BLaER1 (cell line): ENCODE measurements at regions not wholly inside any gene's neighbourhood (a gene's known extent, or its start where the extent isn't known, plus 50 kb on each side); places are given as distances from the start of the nearest gene placed in this dataset.
"Not testable (repeated sequence)": the region's sequence is repeated elsewhere in the genome, so short reads cannot be mapped to it uniquely, and the experiment has no call there.

Source experiments
- H3K27ac ChIP-seq: shearing (Covaris generic); formaldehyde crosslinking; 2 replicates; pipeline ENCODE4 v1.8.1; 2022
- H3K27me3 ChIP-seq: shearing (Covaris generic); formaldehyde crosslinking; 2 replicates; pipeline ENCODE4 v1.8.1; 2022
- H3K36me3 ChIP-seq: shearing (Covaris generic); formaldehyde crosslinking; 2 replicates; pipeline ENCODE4 v1.8.1; 2022
- H3K4me1 ChIP-seq: shearing (Covaris generic); formaldehyde crosslinking; 2 replicates; pipeline ENCODE4 v1.8.1; 2022
- H3K4me2 ChIP-seq: shearing (Covaris generic); formaldehyde crosslinking; 2 replicates; pipeline ENCODE4 v1.8.1; 2022
- H3K4me3 ChIP-seq: shearing (Covaris generic); formaldehyde crosslinking; 2 replicates; pipeline ENCODE4 v1.8.1; 2022
- H3K9ac ChIP-seq: shearing (Covaris generic); formaldehyde crosslinking; 2 replicates; pipeline ENCODE4 v1.8.1; 2022
- H3K9me3 ChIP-seq: shearing (Covaris generic); formaldehyde crosslinking; 2 replicates; pipeline ENCODE4 v1.8.1; 2022
- H4K20me1 ChIP-seq: shearing (Covaris generic); formaldehyde crosslinking; 2 replicates; pipeline ENCODE4 v1.8.1; 2022
- Cebpa-rat ChIP-seq: shearing (Covaris generic); IDR thresholded peaks from 2 replicates; pipeline ENCODE4 v1.8.1; 2022

DNA sequence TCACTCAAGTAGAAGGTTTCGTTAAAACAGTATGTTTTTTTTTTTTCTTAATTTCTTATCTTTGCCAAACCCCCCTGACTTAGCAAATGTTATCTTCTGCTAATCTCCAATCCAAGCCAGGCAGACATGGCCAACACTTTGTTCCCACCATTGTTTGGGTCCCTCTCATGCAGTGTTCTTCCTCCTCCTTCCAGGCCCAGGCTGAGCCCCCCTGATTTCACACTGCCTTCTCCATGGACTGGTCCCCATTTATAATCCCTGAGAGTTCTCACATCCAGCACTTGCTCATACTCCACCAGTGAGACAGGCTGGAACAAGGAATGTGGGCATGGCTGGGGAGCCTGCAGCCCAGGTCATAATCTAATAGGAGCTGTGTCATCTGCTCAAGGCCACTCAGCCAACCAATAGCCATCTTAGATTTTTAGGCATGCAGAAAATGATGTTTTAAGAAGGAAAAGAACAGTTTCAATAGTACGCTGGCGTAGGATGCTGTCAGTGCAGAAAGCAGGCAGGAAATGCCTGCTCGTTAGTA, 238.4 kb upstream of the CCDC196 start:
- no peak overlapping the region for H3K9ac ChIP-seq
- no peak overlapping the region for H3K4me3 ChIP-seq
- no peaks in the 10 kb centered on the region for H3K9me3 ChIP-seq
- H3K4me2 ChIP-seq, result no peak overlapping the region
- no peaks in the 10 kb centered on the region for H3K36me3 ChIP-seq
- no peaks in the 10 kb centered on the region for H3K4me1 ChIP-seq
- no peaks in the 10 kb centered on the region for H4K20me1 ChIP-seq
- no peaks in the 10 kb centered on the region for H3K27me3 ChIP-seq
- no peak overlapping the region for H3K27ac ChIP-seq
- TF ChIP-seq Cebpa-rat, result no peak

DNA sequence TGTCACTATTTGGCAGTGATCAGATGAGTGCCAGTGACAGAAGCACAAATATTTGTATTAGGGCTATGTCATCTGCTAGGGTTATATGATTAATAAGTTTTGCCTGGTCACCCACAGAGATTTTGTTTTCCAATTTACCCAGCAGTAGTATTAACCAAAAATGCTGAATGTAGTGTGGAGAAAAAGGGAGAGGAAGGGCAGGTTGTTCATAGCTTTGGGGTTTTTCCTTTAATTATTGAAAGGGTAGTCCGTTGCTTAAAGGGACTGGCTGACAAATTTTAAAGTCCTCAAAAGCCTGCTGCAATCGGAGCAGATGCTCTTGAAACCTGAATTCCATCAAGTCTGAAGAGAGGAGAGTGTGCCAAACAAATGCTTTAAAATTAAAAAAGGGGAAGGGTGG, 237.9 kb upstream of the CCDC196 start:
- no peak for TF ChIP-seq Cebpa-rat
- Histone ChIP-seq H3K9me3 (no peaks in the 10 kb centered on the region), H3K27ac (no peak overlapping the region), H3K27me3 (no peaks in the 10 kb centered on the region), H4K20me1 (no peaks in the 10 kb centered on the region), H3K4me1 (no peaks in the 10 kb centered on the region), H3K36me3 (no peaks in the 10 kb centered on the region), H3K4me3 (no peak overlapping the region), H3K9ac (no peak overlapping the region), H3K4me2 (no peak overlapping the region)

DNA sequence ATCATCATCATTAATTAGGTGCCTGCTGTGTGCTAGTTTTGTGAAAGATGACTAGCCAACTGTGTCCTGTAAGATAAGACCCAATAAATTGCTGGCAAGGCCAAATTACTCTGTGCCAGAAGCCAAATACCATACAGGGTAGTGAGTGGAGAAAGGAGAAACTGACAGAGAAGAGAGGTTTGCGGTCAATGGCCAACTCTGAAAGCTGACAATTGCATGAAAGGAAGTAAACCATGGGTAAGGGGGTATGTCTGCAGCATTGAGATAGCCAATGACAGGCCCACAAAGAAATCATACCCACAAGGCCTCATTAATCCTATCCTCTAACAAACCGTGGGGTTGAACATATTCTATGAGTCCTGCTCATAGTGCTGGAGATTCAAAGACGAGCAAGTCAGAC, 236.6 kb upstream of the CCDC196 start:
- Histone ChIP-seq H3K36me3 (no peaks in the 10 kb centered on the region), H3K9ac (no peak overlapping the region), H3K4me3 (no peak overlapping the region), H3K27me3 (no peaks in the 10 kb centered on the region), H3K4me1 (no peaks in the 10 kb centered on the region), H4K20me1 (no peaks in the 10 kb centered on the region), H3K27ac (no peak overlapping the region), H3K9me3 (no peaks in the 10 kb centered on the region), H3K4me2 (no peak overlapping the region)
- no peak for TF ChIP-seq Cebpa-rat

DNA sequence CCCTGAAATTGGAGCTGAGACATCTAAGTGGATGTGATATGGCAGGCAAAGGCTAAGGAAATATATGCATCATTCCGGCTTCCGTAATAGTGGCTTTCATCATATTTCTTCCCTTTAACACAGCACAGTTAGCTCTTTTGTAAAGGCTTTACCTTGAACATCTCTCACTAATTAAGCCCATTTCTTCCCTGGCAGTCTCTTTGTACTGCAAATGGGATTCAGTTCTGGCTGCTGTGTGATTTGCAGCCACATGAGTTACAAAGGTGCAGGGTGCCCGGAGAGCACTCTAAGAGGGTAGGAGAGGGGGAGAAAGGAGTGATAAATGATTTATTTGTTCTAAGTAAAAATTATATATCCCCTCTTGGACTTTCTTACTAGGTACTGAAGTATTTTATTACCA, 232.1 kb upstream of the CCDC196 start:
- Histone ChIP-seq H4K20me1 (no peaks in the 10 kb centered on the region), H3K27me3 (no peaks in the 10 kb centered on the region), H3K4me1 (no peaks in the 10 kb centered on the region), H3K27ac (no peak overlapping the region), H3K9me3 (no peaks in the 10 kb centered on the region), H3K4me2 (no peak overlapping the region), H3K36me3 (no peaks in the 10 kb centered on the region), H3K9ac (no peak overlapping the region), H3K4me3 (no peak overlapping the region)
- no peak for TF ChIP-seq Cebpa-rat

DNA sequence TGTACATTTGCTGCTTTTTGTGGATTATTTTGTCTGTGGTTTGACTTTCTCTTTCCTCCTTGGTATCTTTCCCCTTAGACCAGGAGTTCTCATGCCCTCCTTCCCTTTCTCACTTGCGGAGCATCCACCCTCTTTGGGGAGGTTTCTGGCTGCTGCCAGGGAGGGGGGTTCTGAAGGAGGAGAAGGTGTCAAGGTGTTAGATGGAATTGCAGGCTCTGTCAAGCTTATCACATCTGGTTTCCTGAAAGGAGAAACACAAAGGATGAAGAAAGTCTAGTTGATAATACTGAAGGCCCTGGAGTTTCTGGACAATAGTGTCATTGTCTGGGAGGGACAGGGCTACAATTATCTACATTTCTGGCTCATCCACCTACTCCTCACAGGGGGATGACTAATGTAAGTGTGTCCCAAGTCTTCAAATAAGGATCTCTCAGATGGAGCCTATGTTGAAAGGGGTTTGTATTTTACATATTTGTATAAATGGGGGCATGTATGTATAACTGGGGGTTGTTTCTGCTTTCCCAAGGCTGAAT, 217.3 kb upstream of the CCDC196 start:
- Histone ChIP-seq H3K36me3 (no peaks in the 10 kb centered on the region), H3K4me1 (0 out of 2 replicates have a peak, but pooled peaks cover 3% of the 10 kb centered on the region), H3K27me3 (no peaks in the 10 kb centered on the region), H3K9ac (no peak overlapping the region), H3K4me3 (no peak overlapping the region), H4K20me1 (no peaks in the 10 kb centered on the region), H3K9me3 (no peaks in the 10 kb centered on the region), H3K27ac (no peak overlapping the region), H3K4me2 (no peak overlapping the region)
- TF ChIP-seq Cebpa-rat, result no peak

DNA sequence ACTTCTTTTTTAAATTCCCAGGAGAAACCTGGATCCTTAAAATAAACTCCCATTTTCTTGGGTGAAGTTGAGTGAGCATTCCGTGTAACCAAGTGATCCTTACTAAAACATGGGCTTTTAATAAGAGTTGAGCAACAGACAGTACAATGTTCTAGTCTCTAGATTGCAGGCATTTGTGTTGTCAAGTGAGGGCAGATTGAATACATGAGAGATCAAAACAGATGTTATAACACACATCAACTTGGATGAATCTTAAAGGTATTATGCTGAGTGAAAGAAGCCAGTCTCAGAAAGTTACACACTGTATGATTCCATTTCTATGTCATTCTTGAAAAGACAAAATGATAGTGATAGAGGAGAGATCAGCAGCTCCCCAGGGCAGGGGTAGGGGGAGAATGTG, 213.9 kb upstream of the CCDC196 start:
- no peak overlapping the region for H3K4me3 ChIP-seq
- 0 out of 2 replicates have a peak, but pooled peaks cover 3% of the 10 kb centered on the region for H3K4me1 ChIP-seq
- H3K36me3 ChIP-seq, result no peaks in the 10 kb centered on the region
- no peaks in the 10 kb centered on the region for H3K9me3 ChIP-seq
- H3K4me2 ChIP-seq, result no peak overlapping the region
- H3K27ac ChIP-seq, result no peak overlapping the region
- TF ChIP-seq Cebpa-rat, result no peak
- H3K9ac ChIP-seq, result no peak overlapping the region
- H3K27me3 ChIP-seq, result no peaks in the 10 kb centered on the region
- no peaks in the 10 kb centered on the region for H4K20me1 ChIP-seq

DNA sequence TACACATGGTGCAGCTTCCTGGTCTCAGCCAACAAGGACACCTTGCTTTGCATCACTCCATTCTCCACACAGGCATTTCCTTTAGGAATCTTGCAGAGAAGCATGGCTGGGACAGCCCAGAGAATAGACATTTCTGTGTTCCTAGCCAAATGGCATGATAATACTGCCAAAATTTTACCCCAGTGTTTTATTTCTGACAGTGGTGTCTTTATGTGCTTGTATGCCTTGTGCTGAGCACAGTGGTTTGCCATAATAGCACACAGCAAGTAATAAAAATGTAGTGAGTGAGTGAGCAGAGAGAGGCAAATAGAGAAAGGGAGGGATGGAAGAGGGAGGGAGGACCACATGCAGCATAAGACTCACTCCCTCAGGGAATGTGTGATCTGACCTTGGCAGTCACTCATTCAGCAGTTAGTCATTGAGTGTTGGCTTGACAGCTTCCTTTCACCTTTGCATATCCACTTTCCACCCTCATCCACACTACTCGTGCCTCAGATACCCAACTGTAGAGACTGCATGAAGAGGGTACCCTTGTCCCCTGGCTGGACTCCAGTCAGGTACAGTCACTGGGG, 212.8 kb upstream of the CCDC196 start:
- no peak overlapping the region for H3K27ac ChIP-seq
- no peak overlapping the region for H3K4me3 ChIP-seq
- H3K36me3 ChIP-seq, result no peaks in the 10 kb centered on the region
- no peak for TF ChIP-seq Cebpa-rat
- no peak overlapping the region for H3K4me2 ChIP-seq
- 0 out of 2 replicates have a peak, but pooled peaks cover 3% of the 10 kb centered on the region for H3K4me1 ChIP-seq
- no peaks in the 10 kb centered on the region for H4K20me1 ChIP-seq
- no peaks in the 10 kb centered on the region for H3K9me3 ChIP-seq
- no peaks in the 10 kb centered on the region for H3K27me3 ChIP-seq
- no peak overlapping the region for H3K9ac ChIP-seq

DNA sequence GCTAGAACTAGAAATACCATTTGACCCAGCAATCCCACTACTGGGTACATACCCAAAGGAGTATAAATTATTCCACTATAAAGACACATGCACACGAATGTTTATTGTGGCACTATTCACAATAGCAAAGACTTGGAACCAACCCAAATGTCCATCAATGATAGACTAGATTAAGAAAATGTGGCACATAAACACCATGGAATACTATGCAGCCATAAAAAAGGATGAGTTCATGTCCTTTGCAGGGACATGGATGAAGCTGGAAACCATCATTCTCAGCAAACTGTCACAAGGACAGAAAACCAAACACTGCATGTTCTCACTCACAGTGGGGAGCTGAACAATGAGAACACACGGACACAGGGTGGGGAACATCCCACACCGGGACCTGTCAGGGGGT, 207.8 kb upstream of the CCDC196 start:
- not testable (repeated sequence) for H3K4me2 ChIP-seq, H4K20me1 ChIP-seq, H3K9me3 ChIP-seq, H3K4me1 ChIP-seq, H3K36me3 ChIP-seq, H3K27ac ChIP-seq, H3K4me3 ChIP-seq, H3K9ac ChIP-seq, H3K27me3 ChIP-seq

DNA sequence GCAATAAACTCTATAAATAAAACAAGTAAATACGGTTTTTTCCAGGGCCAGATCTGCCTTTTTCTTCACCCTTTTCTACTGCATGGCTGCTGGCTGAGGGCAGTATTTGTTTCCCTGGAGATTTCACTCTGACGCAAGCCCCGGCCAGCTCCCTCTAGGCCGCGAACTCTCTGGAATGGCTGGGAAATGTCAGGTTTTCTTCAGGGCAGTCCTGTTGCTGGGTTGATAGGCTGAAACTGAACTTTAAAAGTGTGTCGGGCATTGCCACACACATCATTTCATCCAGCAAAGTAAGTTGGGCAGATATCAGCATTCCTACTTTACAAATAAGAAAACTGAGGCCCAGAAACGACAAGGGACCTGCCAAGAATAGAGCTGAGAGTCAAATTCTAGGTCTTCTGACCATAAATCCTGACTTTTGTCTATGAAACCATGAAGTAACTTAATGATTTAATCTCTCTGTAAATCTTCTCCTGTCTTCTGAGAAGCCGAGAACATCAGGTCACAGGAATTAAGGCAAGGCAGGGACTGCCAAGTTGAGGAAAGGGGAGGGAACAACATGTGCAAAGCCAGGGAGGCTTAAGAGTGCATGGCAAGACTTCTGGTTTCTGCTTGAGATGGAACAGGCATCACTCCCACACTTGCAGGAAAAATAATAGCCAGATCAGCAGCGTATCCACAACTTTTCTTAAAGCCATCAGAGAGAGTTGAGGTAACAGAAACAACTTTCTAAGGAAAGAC, 205.0 kb upstream of the CCDC196 start:
- Histone ChIP-seq H3K36me3 (no peaks in the 10 kb centered on the region), H3K9me3 (no peaks in the 10 kb centered on the region), H3K4me1 (no peaks in the 10 kb centered on the region), H3K4me3 (no peak overlapping the region), H3K27ac (no peak overlapping the region), H3K27me3 (no peaks in the 10 kb centered on the region), H3K9ac (no peak overlapping the region), H4K20me1 (no peaks in the 10 kb centered on the region), H3K4me2 (no peak overlapping the region)
- no peak for TF ChIP-seq Cebpa-rat

DNA sequence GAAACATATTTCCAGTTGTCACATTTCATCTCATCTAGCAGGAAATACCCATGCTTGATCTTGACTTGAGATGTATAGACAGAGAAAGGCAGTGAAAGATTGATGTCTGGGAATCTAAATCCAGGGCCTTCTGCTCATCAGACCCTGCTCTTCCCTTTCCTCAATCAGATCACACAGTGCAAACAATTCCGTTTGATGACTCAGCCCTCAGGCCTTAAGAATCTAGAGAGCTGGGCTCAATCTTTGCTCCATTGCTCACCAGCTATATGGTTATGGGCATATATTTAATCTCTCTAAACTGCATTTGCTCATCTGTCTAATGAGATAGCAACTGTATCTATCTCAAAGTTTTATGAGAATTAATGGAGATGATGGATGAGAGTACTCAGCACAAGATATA, 201.8 kb upstream of the CCDC196 start:
- H3K9ac ChIP-seq, result no peak overlapping the region
- H3K4me1 ChIP-seq, result no peaks in the 10 kb centered on the region
- no peak overlapping the region for H3K27ac ChIP-seq
- no peaks in the 10 kb centered on the region for H4K20me1 ChIP-seq
- no peak for TF ChIP-seq Cebpa-rat
- no peaks in the 10 kb centered on the region for H3K36me3 ChIP-seq
- H3K4me2 ChIP-seq, result no peak overlapping the region
- H3K27me3 ChIP-seq, result no peaks in the 10 kb centered on the region
- no peak overlapping the region for H3K4me3 ChIP-seq
- H3K9me3 ChIP-seq, result peaks cover 7% of the 10 kb centered on the region; the same call in 1 of the 2 replicates
